ENCODE measurements at regions not wholly inside any gene's neighbourhood (a gene's known extent, or its start where the extent isn't known, plus 50 kb on each side); places are given as distances from the start of the nearest gene placed in this dataset.
A peak's percentile ranks its signal among the peaks of the same experiment; 100 is the strongest.
"Not testable (repeated sequence)": the region's sequence is repeated elsewhere in the genome, so short reads cannot be mapped to it uniquely, and the experiment has no call there.

- peak; percentile 28 for DNase-seq
Observed at GRCh38 chr12:84016956-84017355, 895.6 kb downstream of the SLC6A15 start.

GRCh38 chr12:83997423-83997822 is 915.2 kb downstream of the SLC6A15 start:
- DNase-seq, result no peak

DNA sequence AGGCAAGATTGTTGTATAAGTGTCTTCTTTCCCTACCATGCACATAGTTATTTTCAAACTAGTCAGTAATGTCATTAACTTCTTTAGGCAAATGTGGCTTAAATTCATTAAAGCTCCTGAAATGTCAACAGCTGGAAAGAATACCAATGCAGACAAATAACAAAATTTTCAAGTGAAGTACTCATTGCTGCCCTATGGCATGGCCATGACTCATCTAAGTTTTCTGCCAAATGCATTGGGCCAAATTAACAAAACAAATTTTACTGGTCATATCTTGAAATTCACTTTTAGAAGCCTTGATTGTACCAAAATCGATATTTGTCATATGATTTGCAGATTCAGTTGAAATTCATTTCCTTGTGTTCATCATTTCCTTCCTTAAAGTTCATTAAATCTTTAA is 915.9 kb downstream of the SLC6A15 start:
- no peak for DNase-seq

- DNase-seq, result no peak
Observed at GRCh38 chr12:83985084-83985483, 927.5 kb downstream of the SLC6A15 start.

DNA sequence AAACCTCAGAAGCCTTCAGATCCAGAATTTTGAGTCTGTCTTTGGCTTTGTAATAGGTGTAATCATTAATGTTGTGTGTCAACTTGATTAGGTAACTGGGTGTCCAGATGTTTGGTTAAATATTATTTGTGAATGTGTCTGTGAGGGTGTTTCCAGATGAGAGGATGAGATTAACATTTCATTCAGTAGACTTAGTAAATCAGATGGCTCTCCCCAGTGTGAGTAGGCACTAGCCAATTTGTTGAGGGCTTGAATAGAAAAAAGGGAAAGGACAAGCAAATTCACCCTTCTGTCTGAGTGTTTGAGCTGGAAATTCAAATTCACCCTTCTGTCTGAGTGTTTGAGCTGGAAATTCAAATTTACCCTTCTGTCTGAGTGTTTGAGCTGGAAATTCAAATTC is 932.2 kb downstream of the SLC6A15 start:
- no peak for DNase-seq

DNA sequence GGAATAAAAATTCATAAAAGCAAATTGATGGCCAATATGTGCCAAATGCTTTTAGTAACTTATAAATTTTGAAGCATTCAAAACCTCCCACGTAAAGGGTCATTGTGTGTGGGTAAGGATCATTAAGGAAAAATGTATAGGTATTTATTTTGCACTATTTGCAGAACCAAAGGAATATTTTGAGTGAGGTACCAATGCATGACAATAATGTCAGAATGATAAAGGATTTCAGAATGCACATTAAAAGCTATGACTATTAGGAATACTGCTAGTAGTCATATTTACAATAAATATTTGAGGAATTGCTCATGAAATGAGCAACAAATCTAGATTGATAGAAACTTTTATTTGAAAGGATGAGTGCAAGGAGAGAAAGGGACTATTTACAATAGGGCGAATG is 932.8 kb downstream of the SLC6A15 start:
- DNase-seq, result no peak

DNA sequence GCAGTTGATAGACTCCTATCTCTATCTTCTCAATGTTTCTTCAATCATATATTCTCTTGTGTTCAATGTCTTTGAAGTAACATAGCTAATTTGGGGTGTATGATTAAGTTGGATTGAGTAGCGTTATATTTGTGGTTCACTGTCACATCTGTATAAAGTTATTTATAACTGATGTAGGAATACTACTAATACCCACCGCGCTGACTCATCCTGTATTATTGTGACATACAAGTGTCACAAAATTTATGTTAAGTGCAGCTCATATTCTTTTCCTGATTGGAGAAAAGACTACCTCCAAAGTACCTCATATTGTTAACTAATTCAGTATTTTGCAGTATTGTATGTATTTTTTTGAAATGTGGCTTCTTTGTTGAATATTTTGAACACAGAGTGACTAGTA is 940.8 kb downstream of the SLC6A15 start:
- DNase-seq, result no peak

DNA sequence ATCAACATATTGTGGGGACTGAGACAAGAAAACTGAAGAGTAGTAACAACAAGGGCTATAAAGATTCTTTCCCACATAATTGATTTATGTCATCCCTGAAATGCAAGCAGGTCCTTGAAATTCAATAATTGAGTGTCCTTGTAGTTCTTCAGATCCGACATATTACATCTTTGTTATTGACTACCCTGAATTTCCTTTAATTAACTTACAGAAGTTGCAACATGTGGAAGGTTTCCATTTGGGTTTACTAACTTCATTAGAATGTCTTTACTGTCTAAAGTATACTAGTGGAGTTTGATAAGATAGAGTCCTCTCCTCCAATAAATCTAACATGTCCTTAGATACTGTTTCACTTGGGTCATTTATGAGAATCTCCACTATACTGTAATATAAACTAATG is 951.8 kb downstream of the SLC6A15 start:
- no peak for DNase-seq

DNA sequence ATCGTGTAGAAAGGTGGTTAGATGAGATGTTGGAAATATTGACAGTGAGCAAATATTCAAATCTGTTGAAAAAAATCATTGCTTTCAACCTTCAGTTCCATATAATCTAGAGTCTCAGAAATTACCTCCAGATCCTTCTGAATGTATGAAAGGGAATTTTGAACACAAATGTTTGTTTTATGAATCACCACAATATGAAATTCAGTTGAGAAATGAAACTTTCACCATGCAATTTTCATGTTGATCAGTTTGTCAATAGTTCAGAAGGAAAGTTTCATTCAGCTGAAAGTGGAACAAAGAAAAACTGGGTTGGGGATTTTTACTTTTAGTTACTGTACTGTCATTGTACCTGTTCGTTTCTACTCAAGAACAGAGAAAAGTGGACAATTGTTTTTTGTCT is 953.6 kb downstream of the SLC6A15 start:
- DNase-seq, result no peak

- no peak for DNase-seq
Observed at GRCh38 chr12:83954956-83955601, 957.5 kb downstream of the SLC6A15 start.

- DNase-seq, result no peak
Observed at GRCh38 chr12:83954071-83954789, 958.4 kb downstream of the SLC6A15 start.

DNA sequence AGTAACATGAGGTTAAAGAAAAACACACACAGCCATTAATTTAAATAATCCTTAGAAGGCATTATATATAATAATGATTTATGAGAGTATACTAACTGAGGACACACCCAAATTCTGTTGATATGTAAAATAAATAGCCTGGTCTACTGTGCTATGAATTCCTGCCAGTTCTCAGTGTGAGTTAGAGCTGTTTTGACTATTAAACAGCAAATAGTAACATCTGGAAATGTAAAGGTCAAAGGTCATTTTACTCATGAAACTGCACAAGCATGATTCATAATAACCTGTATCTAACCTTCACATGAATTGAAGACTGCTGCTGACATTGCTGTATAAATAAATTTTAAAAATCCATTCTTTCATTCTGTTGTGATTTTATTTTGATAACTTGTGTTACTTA is 966.7 kb downstream of the SLC6A15 start:
- no peak for DNase-seq

DNA sequence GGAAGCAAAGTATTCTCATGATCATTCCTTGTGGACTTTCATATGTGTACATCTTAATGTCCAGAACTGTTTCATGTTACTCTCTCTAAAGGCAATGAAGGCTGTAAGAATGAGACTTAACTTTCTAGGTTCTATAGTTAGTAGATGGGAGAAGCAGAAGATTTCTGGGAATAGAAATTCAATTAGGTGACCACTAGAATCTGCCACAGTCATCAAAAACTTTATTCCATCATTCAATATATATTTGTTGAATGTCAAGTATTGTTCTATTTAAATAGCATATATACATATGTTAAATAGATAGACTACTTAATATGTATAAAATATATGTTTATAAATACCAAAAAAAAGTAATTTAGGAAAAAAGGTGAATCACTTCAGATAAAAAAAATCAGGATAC is 972.9 kb downstream of the SLC6A15 start:
- no peak for DNase-seq

- no peak for DNase-seq
Observed at GRCh38 chr12:83933615-83934014, 979.0 kb downstream of the SLC6A15 start.

GRCh38 chr12:83932011-83932410 is 980.6 kb downstream of the SLC6A15 start:
- peak; percentile 11 for DNase-seq

GRCh38 chr12:83931451-83931850 is 981.1 kb downstream of the SLC6A15 start:
- DNase-seq, result no peak

DNA sequence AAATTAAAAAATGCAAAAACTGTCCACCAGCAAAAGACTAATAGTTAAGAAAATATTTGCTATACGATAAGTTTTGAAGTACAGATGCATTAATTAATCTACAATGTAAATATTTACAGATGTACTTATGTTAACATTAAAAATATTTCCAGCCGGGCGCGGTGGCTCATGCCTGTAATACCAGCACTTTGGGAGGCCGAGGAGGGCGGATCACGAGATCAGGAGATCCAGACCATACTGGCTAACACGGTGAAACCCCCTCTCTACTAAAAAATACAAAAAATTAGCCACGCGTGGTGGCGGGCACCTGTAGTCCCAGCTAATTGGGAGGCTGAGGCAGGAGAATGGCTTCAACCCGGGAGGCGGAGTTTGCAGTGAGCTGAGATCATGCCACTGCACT is 982.8 kb downstream of the SLC6A15 start:
- DNase-seq, result not testable (repeated sequence)

DNA sequence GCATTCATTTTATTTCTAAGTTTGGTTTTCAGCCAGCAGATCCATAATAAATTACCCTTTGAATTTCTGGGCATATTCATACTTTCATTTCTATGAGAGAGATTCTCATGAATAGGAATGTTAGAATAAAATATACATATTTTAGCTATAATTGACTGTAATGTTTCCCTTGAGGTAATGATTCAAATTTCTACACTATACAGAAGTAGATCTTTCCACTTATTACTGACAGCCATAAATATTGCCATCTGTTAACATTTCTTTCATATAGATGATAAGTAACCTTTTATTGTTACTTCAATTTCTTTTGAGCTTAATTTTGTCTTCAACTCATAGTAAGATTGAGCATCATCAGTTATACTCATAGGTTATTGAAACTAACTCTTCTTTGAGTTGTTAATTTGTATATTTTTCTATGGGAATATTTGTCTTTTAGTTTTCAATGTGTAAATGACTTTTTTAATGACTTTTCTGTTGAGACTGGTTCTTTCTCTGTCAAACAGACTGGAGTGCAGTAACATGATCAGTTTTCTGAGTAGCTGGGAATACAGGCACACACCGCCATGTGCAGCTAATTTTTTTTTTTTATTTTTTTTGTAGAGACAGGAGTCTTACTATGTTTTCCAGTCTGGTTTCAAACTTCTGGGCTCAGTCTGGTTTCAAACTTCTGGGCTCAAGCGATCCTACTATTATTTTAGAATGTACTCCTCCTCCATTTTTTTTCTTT is 991.6 kb downstream of the SLC6A15 start:
- DNase-seq, result no peak

GRCh38 chr12:83919081-83919480 is 993.5 kb downstream of the SLC6A15 start:
- no peak for DNase-seq

GRCh38 chr12:83904175-83904574 is 1008.4 kb downstream of the SLC6A15 start:
- DNase-seq, result no peak

DNA sequence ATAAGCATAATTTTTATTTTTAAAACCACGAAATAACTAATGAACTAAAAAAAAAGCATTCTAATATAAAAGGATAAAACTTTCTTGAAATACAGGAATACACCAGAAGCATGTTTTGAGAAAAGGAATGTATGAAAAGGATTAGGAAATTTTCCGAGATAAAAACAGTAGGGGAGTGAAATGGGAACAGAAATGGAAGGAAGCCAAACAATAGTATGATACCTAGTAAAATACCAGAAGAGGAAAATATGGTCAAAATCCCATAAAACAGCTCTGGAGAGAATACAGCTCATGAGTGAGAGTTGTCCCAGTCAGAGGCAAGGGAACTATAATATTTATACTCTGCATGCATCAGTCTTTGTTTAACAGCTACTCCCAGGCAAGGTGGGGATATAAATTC is 1016.2 kb downstream of the SLC6A15 start:
- no peak for DNase-seq

- DNase-seq, result no peak
Observed at GRCh38 chr12:83893101-83893500, 1019.5 kb downstream of the SLC6A15 start.

DNA sequence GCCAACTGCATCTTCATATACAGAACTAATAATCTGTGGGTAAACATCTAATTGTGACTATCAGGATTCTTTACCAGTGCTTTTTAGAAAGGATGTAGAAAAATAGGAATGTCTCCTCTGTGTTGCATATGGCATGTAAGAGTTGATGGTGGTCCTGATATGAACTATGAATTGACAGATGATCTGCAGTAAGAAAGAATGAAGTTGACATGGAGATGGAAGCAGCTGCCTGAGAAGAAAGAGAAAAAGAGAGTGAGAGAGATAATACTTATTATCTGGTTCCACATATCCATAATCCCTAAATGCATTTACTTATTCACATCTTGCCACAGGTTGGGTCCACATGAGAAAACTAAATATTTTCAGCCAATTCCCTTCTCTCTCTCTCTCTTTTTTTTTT is 1022.9 kb downstream of the SLC6A15 start:
- no peak for DNase-seq

DNA sequence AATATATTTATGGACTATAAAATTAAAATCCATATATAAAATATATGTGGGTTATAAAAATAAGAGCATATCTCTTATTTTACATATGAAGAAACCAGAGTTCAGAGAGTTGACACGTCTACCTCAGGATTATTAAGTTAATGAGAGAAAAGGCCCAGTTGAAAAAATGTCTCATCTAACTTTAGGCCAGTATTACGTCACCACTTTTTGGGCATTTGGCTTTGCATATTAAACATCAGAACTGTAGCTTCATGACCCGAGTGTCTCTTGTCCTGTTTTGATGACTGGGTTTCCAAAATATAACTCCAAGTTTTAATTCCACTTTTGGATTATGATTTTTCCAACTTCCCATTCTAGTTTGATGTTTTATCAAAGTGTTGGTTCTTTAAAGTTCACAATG is 1026.1 kb downstream of the SLC6A15 start:
- no peak for DNase-seq

Data from NCI-H1694 treated with DMSO at 0.1 percent for 48 hours (cell line).